ENCODE measurements at regions not wholly inside any gene's neighbourhood (a gene's known extent, or its start where the extent isn't known, plus 50 kb on each side); places are given as distances from the start of the nearest gene placed in this dataset.

- TF ChIP-seq KDM3A (CRISPR knock-in tag; IDR thresholded peaks at IDR 0.05; ENCODE audit: low read depth): no peak
- no peak for TF ChIP-seq PBX2 (CRISPR knock-in tag; IDR thresholded peaks at IDR 0.05)
- TF ChIP-seq MLX (CRISPR knock-in tag; IDR thresholded peaks at IDR 0.05): no peak
- no peak for TF ChIP-seq JUN (CRISPR knock-in tag; IDR thresholded peaks at IDR 0.05)
- no peak for TF ChIP-seq ZNF703 (CRISPR knock-in tag; IDR thresholded peaks at IDR 0.05; ENCODE audit: borderline replicate concordance)
- TF ChIP-seq ZNF598 (CRISPR knock-in tag; IDR thresholded peaks at IDR 0.05; ENCODE audit: borderline replicate concordance): no peak
- TF ChIP-seq ZNF496 (CRISPR knock-in tag; IDR thresholded peaks at IDR 0.05; ENCODE audit: insufficient replicate concordance): no peak
Measured at GRCh38 chr7:142501434-142501833, 243.6 kb upstream of the PRSS58 start (continued).

GRCh38 chr7:142500366-142500765, 242.5 kb upstream of the PRSS58 start:
- Histone ChIP-seq H3K9me3 (ENCODE audit: low read length) (no peaks in the 10 kb centered on the region), H3K4me2 (ENCODE audit: low read depth, low read length) (no peak overlapping the region), H3K4me3 (replicated peaks in 1 of 3; ENCODE audit: insufficient read depth in 1 of 3, low read depth in 2 of 3, low read length in 3 of 3) (no peak overlapping the region), H2AFZ (ENCODE audit: low read length) (no peak overlapping the region), H3K36me3 (replicated peaks in 1 of 2; ENCODE audit: control insufficient read depth in 1 of 2, insufficient read depth in 2 of 2, low read length in 2 of 2) (no peaks in the 10 kb centered on the region), H3K9ac (ENCODE audit: insufficient read depth, low read depth, low read length) (no peak overlapping the region), H3K79me2 (ENCODE audit: insufficient read depth, low read length) (no peaks in the 10 kb centered on the region), H4K20me1 (ENCODE audit: insufficient read depth, low read length) (no peaks in the 10 kb centered on the region), H3K27me3 (ENCODE audit: control insufficient read depth in 1 of 2, insufficient read depth in 2 of 2, low read length in 2 of 2) (no peaks in the 10 kb centered on the region; a peak in 2 of 5 replicates), H3K27ac (ENCODE audit: extremely low read length, insufficient read depth, low read length) (no peak overlapping the region), H3K4me1 (ENCODE audit: insufficient read depth, low read length) (no peaks in the 10 kb centered on the region)
- WGBS (ENCODE audit: low lambda C conversion rate): 0% methylated on average over 3 of the region's 4 CpGs
- TF ChIP-seq EED (CRISPR knock-in tag; IDR thresholded peaks at IDR 0.05) (no peak), ZNF790 (CRISPR knock-in tag; IDR thresholded peaks at IDR 0.05; ENCODE audit: borderline replicate concordance) (no peak)
- intact Hi-C loops (cut with micrococcal nuclease; ENCODE audit: unreplicated experiment): no loop called here
- CTCF ChIA-PET (ENCODE audit: low intra/inter-chr PET ratio, low total read pairs): no interaction called here
- no TSS peak for BruUV-seq (replicated peaks)
- FAIRE-seq (no peak), ATAC-seq (no peak), DNase-seq (ENCODE audit: low spot score) (no peak)
- POLR2A ChIA-PET: no interaction called here
- in situ Hi-C loops (cut with HindIII; ENCODE audit: extremely low pct_ligation_motif_present, low pct_unique_long_range_greater_than_20kb): no loop called here
